Endothelial cell of umbilical vein (primary cell): ENCODE measurements at regions not wholly inside any gene's neighbourhood (a gene's known extent, or its start where the extent isn't known, plus 50 kb on each side); places are given as distances from the start of the nearest gene placed in this dataset.

ENCODE experiments used
- BruUV-seq: library from RNA; stranded (reverse); fragments of 400-500 nt; replicated peaks from 2 replicates; lab custom pipeline; 2021; lab: Mats Ljungman, UMichigan
- CTCF ChIA-PET: fragments of 300-600, 350-600 bp; sonication (Branson Sonifier 250); formaldehyde crosslinking; loops from one replicate; lab custom pipeline; 2021; ENCODE audit warnings: antibody characterized with exemption, inconsistent platforms; lab: Charles Lee
- POLR2A ChIA-PET: fragments of 300-600, 350-600 bp; sonication (Branson Sonifier 250); formaldehyde crosslinking; loops from one replicate; lab custom pipeline; 2021; ENCODE audit warnings: antibody characterized with exemption, inconsistent platforms; lab: Charles Lee
- DNase-seq: peaks from one replicate; pipeline ENCODE4 v3.0.0-alpha.2; 2011; ENCODE audit warnings: low read depth, low spot score
- FAIRE-seq: peaks from 2 replicates; lab custom pipeline; 2011; peaks lifted over from hg19 to GRCh38; lab: Jason Lieb, UNC
- H2AFZ ChIP-seq: 2 replicates; pipeline ENCODE4 v1.6.0; 2012; ENCODE audit warnings: low read depth, low read length, control low read depth, inconsistent platforms
- H3K27ac ChIP-seq: 2 replicates; pipeline ENCODE4 v1.5.1; 2011; ENCODE audit warnings: low read depth, mild to moderate bottlenecking, control low read depth, low read length, moderate library complexity; ENCODE audit not compliant: insufficient read depth
- H3K27me3 ChIP-seq, 2 experiments: 2 replicates each; pipeline versions ENCODE4 v1.6.0 to v1.6.1; 2011; ENCODE audit warnings: low read length in 2 of 2, mixed read lengths in 1 of 2; ENCODE audit not compliant: control insufficient read depth in 2 of 2, insufficient read depth in 2 of 2
- H3K36me3 ChIP-seq, 2 experiments: 2 replicates in 1 of 2; 3 replicates in 1 of 2; pipeline ENCODE4 v1.5.1; 2011; ENCODE audit warnings: low read length in 2 of 2, mild to moderate bottlenecking in 1 of 2, moderate library complexity in 1 of 2; ENCODE audit not compliant: control insufficient read depth in 2 of 2, insufficient read depth in 2 of 2; ENCODE audit errors: extremely low read depth in 1 of 2
- H3K4me1 ChIP-seq: 3 replicates; pipeline ENCODE4 v1.5.1; 2011; ENCODE audit warnings: mild to moderate bottlenecking, low read length; ENCODE audit not compliant: control insufficient read depth, insufficient read depth; ENCODE audit errors: extremely low read depth
- H3K4me2 ChIP-seq: 2 replicates; pipeline ENCODE4 v1.6.1; 2011; ENCODE audit warnings: low read length, control low read depth, mixed read lengths; ENCODE audit not compliant: insufficient read depth
- H3K4me3 ChIP-seq, 3 experiments: fragments of 200-600 bp in 1 of 3; sonication (generic), shearing (Covaris generic) in 1 of 3; replicated peaks in 1 of 3; 2 replicates each; pipeline ENCODE4 v1.5.1; 2011 to 2016; ENCODE audit warnings: control low read depth in 3 of 3, low read length in 3 of 3, mild to moderate bottlenecking in 2 of 3, inconsistent platforms in 1 of 3, low read depth in 1 of 3, moderate library complexity in 1 of 3; ENCODE audit not compliant: insufficient read depth in 1 of 3
- H3K79me2 ChIP-seq: 2 replicates; pipeline ENCODE4 v1.6.0; 2012; ENCODE audit warnings: low read length, inconsistent platforms; ENCODE audit not compliant: control insufficient read depth, insufficient read depth
- H3K9ac ChIP-seq: replicated peaks from 2 replicates; pipeline ENCODE3; 2011; ENCODE audit warnings: low read length, control low read depth; ENCODE audit not compliant: insufficient read depth; ENCODE audit errors: extremely low read depth
- H3K9me1 ChIP-seq: replicated peaks from 3 replicates; pipeline ENCODE4 v1.6.0; 2011; ENCODE audit warnings: mild to moderate bottlenecking, low read length; ENCODE audit not compliant: control insufficient read depth, insufficient read depth; ENCODE audit errors: extremely low read depth
- H3K9me3 ChIP-seq: replicated peaks from 2 replicates; pipeline ENCODE4 v1.5.1; 2012; ENCODE audit warnings: low read length, inconsistent platforms; ENCODE audit not compliant: control insufficient read depth, insufficient read depth
- H4K20me1 ChIP-seq: replicated peaks from 2 replicates; pipeline ENCODE3; 2011; ENCODE audit warnings: mild to moderate bottlenecking, low read length; ENCODE audit not compliant: control insufficient read depth, insufficient read depth; ENCODE audit errors: extremely low read depth
- CTCF ChIP-seq, 2 donors: IDR thresholded peaks; 1 replicate in 1 of 2; 2 replicates in 1 of 2; pipeline ENCODE4 v1.5.1; 2011; ENCODE audit warnings: low read length in 2 of 2, mild to moderate bottlenecking in 2 of 2, moderate library complexity in 2 of 2, control low read depth in 1 of 2, inconsistent platforms in 1 of 2, low read depth in 1 of 2; ENCODE audit not compliant: insufficient read depth in 1 of 2; ENCODE audit errors: extremely low read depth in 1 of 2
- EZH2 ChIP-seq: IDR thresholded peaks from 2 replicates; pipeline ENCODE4 v1.6.1; 2012; ENCODE audit warnings: borderline replicate concordance, low read depth, mild to moderate bottlenecking, moderate library complexity, low read length, inconsistent platforms; ENCODE audit not compliant: severe bottlenecking
- FOS ChIP-seq: IDR thresholded peaks from 2 replicates; pipeline ENCODE4 v1.6.1; 2011; ENCODE audit warnings: mild to moderate bottlenecking, low read length, moderate library complexity, borderline replicate concordance; ENCODE audit not compliant: insufficient read depth
- GATA2 ChIP-seq: IDR thresholded peaks from 2 replicates; pipeline ENCODE4 v1.7.0; 2011; ENCODE audit warnings: low read depth, mild to moderate bottlenecking, moderate library complexity, mixed read lengths, low read length; ENCODE audit not compliant: insufficient read length, insufficient read depth
- JUN ChIP-seq: IDR thresholded peaks from 2 replicates; pipeline ENCODE4 v1.6.1; 2011; ENCODE audit warnings: borderline replicate concordance, low read depth; ENCODE audit not compliant: insufficient read length, insufficient read depth
- MAX ChIP-seq: IDR thresholded peaks from 2 replicates; pipeline ENCODE4 v1.6.1; 2011; ENCODE audit not compliant: insufficient read depth, insufficient read length
- MYC ChIP-seq: IDR thresholded peaks from one replicate; pipeline ENCODE4 v1.6.1; 2011; ENCODE audit warnings: mild to moderate bottlenecking, low read depth, low read length
- POLR2A ChIP-seq: IDR thresholded peaks from 2 replicates; pipeline ENCODE4 v1.6.1; 2012; ENCODE audit warnings: low read depth, mild to moderate bottlenecking, control low read depth, low read length
- POLR2AphosphoS5 ChIP-seq: IDR thresholded peaks from 2 replicates; pipeline ENCODE4 v1.6.1; 2012; ENCODE audit warnings: low read depth, mild to moderate bottlenecking, control low read depth, low read length, moderate library complexity; ENCODE audit not compliant: insufficient read depth
- dilution Hi-C: fragments of 300-500 bp; cut with MboI; formaldehyde crosslinking; loops from one replicate; pipeline ENCODE4 v1.15.0; 2019; ENCODE audit warnings: low sequenced_read_pairs; ENCODE audit not compliant: extremely low pct_ligation_motif_present
- intact Hi-C: fragments of 100-400 bp; cut with micrococcal nuclease; formaldehyde crosslinking; loops from one replicate; pipeline ENCODE4 v1.10.0; 2022

- H3K9me1 ChIP-seq = no peaks in the 10 kb centered on the region
- intact Hi-C loops = no loop called here
- no peaks in the 10 kb centered on the region for H4K20me1 ChIP-seq
- POLR2A ChIA-PET = no interaction called here
- no peaks in the 10 kb centered on the region for H3K79me2 ChIP-seq
- H3K27ac ChIP-seq = no peak overlapping the region
- no peak overlapping the region for H3K4me2 ChIP-seq
- DNase-seq = no peak
- CTCF ChIA-PET = no interaction called here
- no peak for TF ChIP-seq POLR2AphosphoS5
- TF ChIP-seq GATA2 = no peak
- no peak for TF ChIP-seq MAX
- TF ChIP-seq MYC = no peak
- TF ChIP-seq JUN = no peak
- TF ChIP-seq POLR2A = no peak
- no peak for TF ChIP-seq CTCF (IDR thresholded peaks at IDR 0.05; ENCODE audit: extremely low read depth in 1 of 2, insufficient read depth in 1 of 2, low read depth in 1 of 2, low read length in 2 of 2)
- TF ChIP-seq FOS = no peak
- no peak for TF ChIP-seq EZH2
- no peaks in the 10 kb centered on the region for H3K9me3 ChIP-seq
- no peak overlapping the region for H2AFZ ChIP-seq
- no TSS peak for BruUV-seq
- H3K4me3 ChIP-seq = no peak overlapping the region
- no peaks in the 10 kb centered on the region for H3K36me3 ChIP-seq
- no peak for FAIRE-seq
- dilution Hi-C loops = no loop called here
- no peak overlapping the region for H3K9ac ChIP-seq
- no peaks in the 10 kb centered on the region for H3K4me1 ChIP-seq
- H3K27me3 ChIP-seq = no peaks in the 10 kb centered on the region
Measured at GRCh38 chr13:89828506-89828905, 1519.0 kb upstream of the MIR17HG start.
